SK-N-MC (cell line): ENCODE measurements at regions not wholly inside any gene's neighbourhood (a gene's known extent, or its start where the extent isn't known, plus 50 kb on each side); places are given as distances from the start of the nearest gene placed in this dataset.

Source experiments
- FOXP2 ChIP-seq: optimal IDR thresholded peaks from 2 replicates; pipeline ENCODE3; 2011; ENCODE audit warnings: mild to moderate bottlenecking, moderate library complexity; ENCODE audit not compliant: insufficient read depth; ENCODE audit errors: extremely low read length, control extremely low read depth
- POLR2AphosphoS5 ChIP-seq: IDR thresholded peaks from 2 replicates; pipeline ENCODE4 v1.6.1; 2012; ENCODE audit warnings: mild to moderate bottlenecking, low read depth, low read length, borderline replicate concordance

DNA sequence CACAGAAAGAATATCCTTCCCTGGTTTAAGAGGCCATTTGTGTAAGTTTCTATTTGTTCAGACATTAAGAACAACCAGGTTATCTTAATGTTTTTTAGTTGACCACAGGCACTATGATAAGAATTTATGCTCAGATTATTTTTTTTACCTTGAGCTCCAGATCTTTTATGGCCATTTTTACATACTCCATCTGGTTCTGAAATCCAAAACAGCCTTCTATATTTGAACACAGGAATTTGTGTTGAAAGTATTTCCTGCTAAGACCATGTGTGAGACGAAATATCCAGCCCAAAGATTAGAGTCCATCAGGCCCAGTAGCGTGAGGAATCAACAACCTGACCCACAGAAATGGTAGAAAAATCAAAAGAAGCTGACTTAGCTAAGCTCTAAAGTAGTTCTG, 569.9 kb upstream of the FAT3 start:
- no peak for TF ChIP-seq FOXP2
- no peak for TF ChIP-seq POLR2AphosphoS5
